H1 (cell line): ENCODE measurements at regions not wholly inside any gene's neighbourhood (a gene's known extent, or its start where the extent isn't known, plus 50 kb on each side); places are given as distances from the start of the nearest gene placed in this dataset.

Experiments
- CTCF ChIA-PET: fragments of 300-600 bp; sonication (Branson Sonifier 250); formaldehyde crosslinking; loops from one replicate; lab custom pipeline; 2021; ENCODE audit not compliant: partially characterized antibody; lab: Charles Lee
- POLR2A ChIA-PET: fragments of 300-600 bp; sonication (Branson Sonifier 250); formaldehyde crosslinking; loops from one replicate; lab custom pipeline; 2021; ENCODE audit warnings: inconsistent platforms; ENCODE audit not compliant: partially characterized antibody; lab: Charles Lee
- DNase-seq, 2 experiments: peaks; one replicate each; pipeline versions ENCODE4 v3.0.0 to v3.0.0-alpha.2; 2010 to 2022; ENCODE audit warnings: low spot score in 2 of 2, low read depth in 1 of 2, mixed read lengths in 1 of 2
- FAIRE-seq: peaks from 2 replicates; lab custom pipeline; 2011; peaks lifted over from hg19 to GRCh38; lab: Jason Lieb, UNC
- H2AFZ ChIP-seq: 2 replicates; pipeline ENCODE4 v1.8.1; 2012; ENCODE audit warnings: low read length, inconsistent platforms
- H2AK5ac ChIP-seq: 2 replicates; pipeline ENCODE4 v1.6.1; 2013; ENCODE audit warnings: low read depth, low read length
- H2BK120ac ChIP-seq: replicated peaks from 2 replicates; pipeline ENCODE3; 2013; ENCODE audit warnings: low read depth, low read length, inconsistent platforms
- H2BK12ac ChIP-seq: 2 replicates; pipeline ENCODE4 v1.6.1; 2013; ENCODE audit warnings: low read depth, low read length
- H2BK15ac ChIP-seq: 2 replicates; pipeline ENCODE4 v1.6.1; 2013; ENCODE audit warnings: low read length
- H2BK20ac ChIP-seq: 2 replicates; pipeline ENCODE4 v1.6.1; 2013; ENCODE audit warnings: low read length
- H2BK5ac ChIP-seq: 2 replicates; pipeline ENCODE4 v1.6.1; 2013; ENCODE audit warnings: low read depth, low read length
- H3K14ac ChIP-seq: 2 replicates; pipeline ENCODE4 v1.6.1; 2013; ENCODE audit warnings: inconsistent platforms; ENCODE audit not compliant: insufficient read length
- H3K18ac ChIP-seq: 2 replicates; pipeline ENCODE4 v1.6.1; 2013; ENCODE audit warnings: low read length; ENCODE audit errors: extremely low read depth
- H3K23ac ChIP-seq: 2 replicates; pipeline ENCODE4 v1.6.1; 2013; ENCODE audit warnings: inconsistent platforms; ENCODE audit not compliant: insufficient read length
- H3K23me2 ChIP-seq: 2 replicates; pipeline ENCODE4 v1.6.1; 2013; ENCODE audit warnings: low read depth, low read length
- H3K27ac ChIP-seq: 2 replicates; pipeline ENCODE4 v1.6.1; 2011; ENCODE audit warnings: low read depth, low read length, inconsistent platforms
- H3K27me3 ChIP-seq, 4 experiments: replicated peaks in 1 of 4; 1 replicate in 1 of 4; 2 replicates in 3 of 4; pipeline versions ENCODE4 v1.6.1 to v1.8.1; 2011 to 2013; ENCODE audit warnings: low read length in 3 of 4, mild to moderate bottlenecking in 3 of 4, inconsistent platforms in 2 of 4, mixed read lengths in 2 of 4, moderate library complexity in 1 of 4; ENCODE audit not compliant: control insufficient read depth in 3 of 4, insufficient read depth in 3 of 4; ENCODE audit errors: extremely low read depth in 1 of 4
- H3K36me3 ChIP-seq, 4 experiments: 2 replicates each; pipeline versions ENCODE4 v1.6.1 to v1.8.1; 2011 to 2013; ENCODE audit warnings: mild to moderate bottlenecking in 4 of 4, low read length in 3 of 4, moderate library complexity in 2 of 4, control low read depth in 1 of 4, inconsistent platforms in 1 of 4; ENCODE audit not compliant: insufficient read depth in 4 of 4, control insufficient read depth in 2 of 4
- H3K4ac ChIP-seq: replicated peaks from 2 replicates; pipeline ENCODE3; 2013; ENCODE audit warnings: low read length, low read depth, mixed read lengths, inconsistent platforms; ENCODE audit not compliant: insufficient read length
- H3K4me1 ChIP-seq, 4 experiments: replicated peaks in 1 of 4; 1 replicate in 1 of 4; 2 replicates in 3 of 4; pipeline versions ENCODE4 v1.6.1 to v1.8.1; 2011 to 2013; ENCODE audit warnings: low read length in 3 of 4, inconsistent platforms in 2 of 4, mixed read lengths in 1 of 4; ENCODE audit not compliant: insufficient read depth in 4 of 4, control insufficient read depth in 3 of 4
- H3K4me2 ChIP-seq, 2 experiments: 2 replicates each; pipeline versions ENCODE4 v1.6.1 to v1.8.1; 2011 to 2013; ENCODE audit warnings: low read depth in 2 of 2, low read length in 2 of 2, control low read depth in 1 of 2, inconsistent platforms in 1 of 2, mild to moderate bottlenecking in 1 of 2; ENCODE audit not compliant: insufficient read depth in 1 of 2
- H3K4me3 ChIP-seq, 4 experiments: fragments of 200-600, 300-600 bp in 1 of 4; sonication (generic), shearing (Covaris generic), sonication (Bioruptor Twin) in 1 of 4; 2 replicates each; pipeline versions ENCODE4 v1.5.1 to v1.8.1; 2011 to 2016; ENCODE audit warnings: low read length in 4 of 4, low read depth in 3 of 4, control low read depth in 2 of 4, inconsistent platforms in 2 of 4, mild to moderate bottlenecking in 2 of 4, mixed read lengths in 1 of 4, moderate library complexity in 1 of 4; ENCODE audit not compliant: insufficient read depth in 2 of 4; ENCODE audit errors: extremely low read depth in 1 of 4
- H3K56ac ChIP-seq: replicated peaks from 2 replicates; pipeline ENCODE3; 2013; ENCODE audit warnings: low read depth, mild to moderate bottlenecking, mixed read lengths, low read length, inconsistent platforms; ENCODE audit not compliant: insufficient read length
- H3K79me1 ChIP-seq: 2 replicates; pipeline ENCODE4 v1.6.1; 2013; ENCODE audit warnings: low read depth, low read length, control low read depth
- H3K79me2 ChIP-seq, 2 experiments: 2 replicates each; pipeline versions ENCODE4 v1.6.1 to v1.8.1; 2012 to 2013; ENCODE audit warnings: low read length in 2 of 2, mild to moderate bottlenecking in 2 of 2, inconsistent platforms in 1 of 2; ENCODE audit not compliant: insufficient read depth in 2 of 2, control insufficient read depth in 1 of 2
- H3K9ac ChIP-seq, 4 experiments: replicated peaks in 1 of 4; 1 replicate in 1 of 4; 2 replicates in 3 of 4; pipeline versions ENCODE4 v1.6.1 to v1.8.1; 2011 to 2013; ENCODE audit warnings: low read depth in 3 of 4, low read length in 3 of 4, control low read depth in 2 of 4, mild to moderate bottlenecking in 2 of 4, moderate library complexity in 2 of 4, inconsistent platforms in 1 of 4; ENCODE audit errors: extremely low read depth in 1 of 4
- H3K9me3 ChIP-seq, 2 experiments: 2 replicates each; pipeline versions ENCODE4 v1.6.1 to v1.8.1; 2012 to 2013; ENCODE audit warnings: mild to moderate bottlenecking in 2 of 2, moderate library complexity in 2 of 2, control low read depth in 1 of 2, inconsistent platforms in 1 of 2, low read depth in 1 of 2, low read length in 1 of 2, mixed read lengths in 1 of 2; ENCODE audit not compliant: insufficient read depth in 2 of 2
- H4K20me1 ChIP-seq, 2 experiments: replicated peaks in 1 of 2; 2 replicates each; pipeline versions ENCODE3 to v1.8.1; 2011 to 2013; ENCODE audit warnings: inconsistent platforms in 2 of 2, low read length in 2 of 2, mild to moderate bottlenecking in 1 of 2; ENCODE audit not compliant: insufficient read depth in 2 of 2, control insufficient read depth in 1 of 2
- H4K5ac ChIP-seq: 2 replicates; pipeline ENCODE4 v1.6.1; 2013; ENCODE audit warnings: low read length, low read depth, mixed read lengths, inconsistent platforms; ENCODE audit not compliant: insufficient read length
- H4K8ac ChIP-seq: 2 replicates; pipeline ENCODE4 v1.8.0; 2013; ENCODE audit warnings: mild to moderate bottlenecking, moderate library complexity, low read length, inconsistent platforms; ENCODE audit not compliant: insufficient read depth; ENCODE audit errors: extremely low read depth
- H4K91ac ChIP-seq: replicated peaks from 2 replicates; pipeline ENCODE3; 2013; ENCODE audit warnings: low read length, mixed read lengths, inconsistent platforms; ENCODE audit not compliant: insufficient read length
- CBX8 ChIP-seq: fragments of 300-800, 300-1000 bp; sonication (generic); IDR thresholded peaks from 2 replicates; pipeline ENCODE4 v1.7.1; 2016; ENCODE audit warnings: low read depth, low read length, borderline replicate concordance
- CEBPB ChIP-seq: IDR thresholded peaks from 2 replicates; pipeline ENCODE4 v1.6.1; 2012; ENCODE audit warnings: low read depth, low read length
- EP300 ChIP-seq, 2 experiments: IDR thresholded peaks; 1 replicate in 1 of 2; 2 replicates in 1 of 2; pipeline ENCODE4 v1.6.1; 2011 to 2012; ENCODE audit warnings: low read depth in 2 of 2, low read length in 2 of 2, mild to moderate bottlenecking in 2 of 2, borderline replicate concordance in 1 of 2, inconsistent platforms in 1 of 2, moderate library complexity in 1 of 2
- EZH2 ChIP-seq: fragments of 200-600 bp; sonication (generic); IDR thresholded peaks from 2 replicates; pipeline ENCODE4 v1.7.1; 2012; ENCODE audit warnings: low read depth, mild to moderate bottlenecking, moderate library complexity, low read length, inconsistent platforms; ENCODE audit not compliant: severe bottlenecking
- HDAC2 ChIP-seq, 2 experiments: fragments of 300-600 bp in 1 of 2; sonication (generic) in 1 of 2; IDR thresholded peaks; 2 replicates each; pipeline ENCODE4 v1.6.1; 2011 to 2012; ENCODE audit warnings: low read depth in 2 of 2, low read length in 2 of 2, mild to moderate bottlenecking in 2 of 2, moderate library complexity in 2 of 2, borderline replicate concordance in 1 of 2, inconsistent platforms in 1 of 2
- MAFK ChIP-seq: IDR thresholded peaks from 2 replicates; pipeline ENCODE4 v1.6.1; 2012; ENCODE audit warnings: low read depth, mild to moderate bottlenecking, improper control_type of control experiment, low read length
- RAD21 ChIP-seq, 2 experiments: IDR thresholded peaks in 1 of 2; conservative IDR thresholded peaks in 1 of 2; 2 replicates each; pipeline ENCODE4 v1.6.1; 2011; ENCODE audit warnings: low read depth in 2 of 2, low read length in 2 of 2, improper control_type of control experiment in 1 of 2, inconsistent platforms in 1 of 2, mild to moderate bottlenecking in 1 of 2, moderate library complexity in 1 of 2
- SAP30 ChIP-seq: fragments of 300-600 bp; sonication (generic); IDR thresholded peaks from 2 replicates; pipeline ENCODE4 v1.7.1; 2012; ENCODE audit warnings: low read length, moderate library complexity, mild to moderate bottlenecking, inconsistent platforms; ENCODE audit not compliant: insufficient read depth, insufficient replicate concordance
- SIRT6 ChIP-seq: IDR thresholded peaks from one replicate; pipeline ENCODE4 v1.7.1; 2012; ENCODE audit warnings: low read length, inconsistent platforms
- SUZ12 ChIP-seq: fragments of 200-600 bp; sonication (generic); IDR thresholded peaks from 2 replicates; pipeline ENCODE4 v1.6.1; 2012; ENCODE audit warnings: mild to moderate bottlenecking, inconsistent platforms, low read length, moderate library complexity, mixed read lengths
- WGBS, 2 experiments: shearing (Covaris generic) in 1 of 2; methylation state at CpG; one replicate each; pipeline versions ENCODE4 v1.1.6 to v1.1.7; 2013 to 2015; ENCODE audit warnings: low lambda C conversion rate in 2 of 2, mixed read lengths in 2 of 2, inconsistent platforms in 1 of 2, low coverage in 1 of 2, missing lambda C conversion rate in 1 of 2; ENCODE audit not compliant: insufficient replicate concordance in 2 of 2, insufficient coverage in 1 of 2, insufficient read length in 1 of 2; ENCODE audit errors: extremely low coverage in 1 of 2, missing lambda C conversion rate in 1 of 2; 5-methylcytosine and 5-hydroxymethylcytosine counted together
- TF ChIP-seq, protein P1 (sequence below): IDR thresholded peaks from 2 replicates; pipeline ENCODE4 v1.6.1; 2012; ENCODE audit warnings: low read length, inconsistent platforms

DNA sequence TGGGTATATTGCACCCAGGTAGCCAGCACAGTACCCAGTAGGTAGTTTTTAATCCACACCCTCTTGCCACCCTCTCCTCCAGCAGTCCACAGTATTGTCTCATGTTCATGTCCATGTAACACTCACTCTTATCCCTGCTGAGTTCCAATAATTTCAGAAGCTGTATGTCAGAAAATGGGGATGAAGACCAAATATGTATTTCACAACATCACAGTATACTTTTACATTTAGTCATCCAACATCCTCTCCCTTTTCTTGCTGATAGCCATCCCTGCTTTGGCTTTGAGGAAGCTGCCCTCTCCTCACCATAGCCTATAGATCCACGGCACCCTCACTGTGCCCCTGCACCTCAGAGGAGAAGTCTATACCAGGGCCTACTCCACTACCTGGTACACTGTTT lies 126.0 kb upstream of the LDB2 start:
- no peaks in the 10 kb centered on the region for H3K27me3 ChIP-seq
- H4K5ac ChIP-seq = no peak overlapping the region
- H3K4ac ChIP-seq = no peak overlapping the region
- H3K4me3 ChIP-seq = no peak overlapping the region
- no peaks in the 10 kb centered on the region for H3K36me3 ChIP-seq
- TF ChIP-seq SUZ12 = no peak
- no peak for TF ChIP-seq RAD21 (IDR thresholded peaks at IDR 0.05 in 1 of 2, conservative IDR thresholded peaks at IDR 0.05 in 1 of 2; ENCODE audit: low read depth in 2 of 2, low read length in 2 of 2)
- no peak for TF ChIP-seq CBX8
- no peak for TF ChIP-seq EP300 (IDR thresholded peaks at IDR 0.05; ENCODE audit: borderline replicate concordance in 1 of 2, low read depth in 2 of 2, low read length in 2 of 2)
- TF ChIP-seq CEBPB = no peak
- TF ChIP-seq, protein P1, sequence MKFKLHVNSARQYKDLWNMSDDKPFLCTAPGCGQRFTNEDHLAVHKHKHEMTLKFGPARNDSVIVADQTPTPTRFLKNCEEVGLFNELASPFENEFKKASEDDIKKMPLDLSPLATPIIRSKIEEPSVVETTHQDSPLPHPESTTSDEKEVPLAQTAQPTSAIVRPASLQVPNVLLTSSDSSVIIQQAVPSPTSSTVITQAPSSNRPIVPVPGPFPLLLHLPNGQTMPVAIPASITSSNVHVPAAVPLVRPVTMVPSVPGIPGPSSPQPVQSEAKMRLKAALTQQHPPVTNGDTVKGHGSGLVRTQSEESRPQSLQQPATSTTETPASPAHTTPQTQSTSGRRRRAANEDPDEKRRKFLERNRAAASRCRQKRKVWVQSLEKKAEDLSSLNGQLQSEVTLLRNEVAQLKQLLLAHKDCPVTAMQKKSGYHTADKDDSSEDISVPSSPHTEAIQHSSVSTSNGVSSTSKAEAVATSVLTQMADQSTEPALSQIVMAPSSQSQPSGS = no peak
- no peak for TF ChIP-seq EZH2
- TF ChIP-seq MAFK = no peak
- no peak for TF ChIP-seq HDAC2 (IDR thresholded peaks at IDR 0.05; ENCODE audit: borderline replicate concordance in 1 of 2, low read depth in 2 of 2, low read length in 2 of 2)
- TF ChIP-seq SIRT6 = no peak
- TF ChIP-seq SAP30 = no peak
- TF ChIP-seq, all 59 proteins: peak for 0
- no peak overlapping the region for H3K23ac ChIP-seq
- no peaks in the 10 kb centered on the region for H4K20me1 ChIP-seq
- DNase-seq (no peak), FAIRE-seq (no peak)
- no peak overlapping the region for H4K8ac ChIP-seq
- no peak overlapping the region for H2BK120ac ChIP-seq
- H2BK15ac ChIP-seq = no peak overlapping the region
- no peaks in the 10 kb centered on the region for H3K4me1 ChIP-seq
- no peaks in the 10 kb centered on the region for H3K79me2 ChIP-seq
- H3K23me2 ChIP-seq = peaks cover 2% of the 10 kb centered on the region; the same call in 1 of the 2 replicates
- H3K9ac ChIP-seq = no peak overlapping the region
- H3K27ac ChIP-seq = no peak overlapping the region
- H2BK20ac ChIP-seq = no peak overlapping the region
- no peak overlapping the region for H3K18ac ChIP-seq
- no peak overlapping the region for H3K4me2 ChIP-seq
- CTCF ChIA-PET = interaction anchor here (1.0 kb wide), 1 partner anchor 10 kb away, joined by 5 read pairs; no protein-coding TSS in a partner anchor
- 100% methylated on average over 1 of the region's 1 CpG; no CpG with 5 or more reads in 1 of the 2 experiments for WGBS, 2 experiments
- no peaks in the 10 kb centered on the region for H3K79me1 ChIP-seq
- no peaks in the 10 kb centered on the region for H3K9me3 ChIP-seq
- POLR2A ChIA-PET = no interaction called here
- H2BK12ac ChIP-seq = no peak overlapping the region
- no peak overlapping the region for H3K14ac ChIP-seq
- H2AK5ac ChIP-seq = no peak overlapping the region
- H2AFZ ChIP-seq = no peak overlapping the region
- H2BK5ac ChIP-seq = no peak overlapping the region
- no peak overlapping the region for H4K91ac ChIP-seq
- H3K56ac ChIP-seq = no peak overlapping the region
